ENCODE measurements at regions not wholly inside any gene's neighbourhood (a gene's known extent, or its start where the extent isn't known, plus 50 kb on each side); places are given as distances from the start of the nearest gene placed in this dataset.

DNA sequence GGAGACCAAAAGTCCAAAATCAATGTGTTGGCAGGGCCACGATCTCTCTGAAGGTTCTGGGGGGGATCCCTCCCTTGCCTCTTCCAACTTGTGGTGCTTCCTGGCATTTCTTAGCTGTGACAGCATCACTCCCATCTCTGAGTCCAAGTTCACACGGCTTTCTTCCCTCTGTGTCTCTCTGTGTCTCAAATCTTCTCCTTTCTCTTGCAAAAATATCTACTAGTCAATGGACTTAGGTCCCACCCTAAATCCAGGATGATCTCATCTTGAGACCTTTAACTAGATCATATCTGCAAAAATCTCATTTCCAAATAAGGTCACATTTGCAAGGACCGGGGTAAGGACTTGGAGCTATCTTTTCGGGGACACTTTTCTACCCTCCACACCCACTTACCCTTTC is 186.1 kb downstream of the HSD17B3 start:
- TF ChIP-seq, protein P1, sequence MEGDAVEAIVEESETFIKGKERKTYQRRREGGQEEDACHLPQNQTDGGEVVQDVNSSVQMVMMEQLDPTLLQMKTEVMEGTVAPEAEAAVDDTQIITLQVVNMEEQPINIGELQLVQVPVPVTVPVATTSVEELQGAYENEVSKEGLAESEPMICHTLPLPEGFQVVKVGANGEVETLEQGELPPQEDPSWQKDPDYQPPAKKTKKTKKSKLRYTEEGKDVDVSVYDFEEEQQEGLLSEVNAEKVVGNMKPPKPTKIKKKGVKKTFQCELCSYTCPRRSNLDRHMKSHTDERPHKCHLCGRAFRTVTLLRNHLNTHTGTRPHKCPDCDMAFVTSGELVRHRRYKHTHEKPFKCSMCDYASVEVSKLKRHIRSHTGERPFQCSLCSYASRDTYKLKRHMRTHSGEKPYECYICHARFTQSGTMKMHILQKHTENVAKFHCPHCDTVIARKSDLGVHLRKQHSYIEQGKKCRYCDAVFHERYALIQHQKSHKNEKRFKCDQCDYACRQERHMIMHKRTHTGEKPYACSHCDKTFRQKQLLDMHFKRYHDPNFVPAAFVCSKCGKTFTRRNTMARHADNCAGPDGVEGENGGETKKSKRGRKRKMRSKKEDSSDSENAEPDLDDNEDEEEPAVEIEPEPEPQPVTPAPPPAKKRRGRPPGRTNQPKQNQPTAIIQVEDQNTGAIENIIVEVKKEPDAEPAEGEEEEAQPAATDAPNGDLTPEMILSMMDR (IDR thresholded peaks at IDR 0.05 in 4 of 5, conservative IDR thresholded peaks at IDR 0.05 in 1 of 5) = no peak
- no peak for TF ChIP-seq POLR2A (IDR thresholded peaks at IDR 0.05)

All from gastrocnemius medialis (tissue), 4 donors.